ENCODE measurements at regions not wholly inside any gene's neighbourhood (a gene's known extent, or its start where the extent isn't known, plus 50 kb on each side); places are given as distances from the start of the nearest gene placed in this dataset.

DNA sequence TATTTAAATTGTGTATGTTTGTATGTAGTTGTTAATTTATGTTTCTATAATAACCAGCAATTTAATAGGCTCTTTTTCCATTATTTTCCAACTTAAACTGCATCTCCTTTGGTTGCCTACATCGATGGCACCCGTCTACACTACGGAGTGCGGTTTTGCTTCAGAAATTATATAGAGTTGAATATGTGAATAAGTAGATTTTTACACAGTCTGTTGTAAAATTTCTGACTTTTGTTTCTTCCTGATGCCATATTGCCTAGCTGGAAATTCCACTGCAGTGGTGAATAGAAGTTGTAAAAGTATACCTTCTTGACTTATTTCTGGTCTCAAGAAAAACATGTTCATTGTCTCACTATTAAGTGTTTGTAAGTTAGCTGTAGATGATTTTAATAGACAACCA lies 404.1 kb upstream of the EPHA7 start:
- Histone ChIP-seq H3K4me3 (no peak overlapping the region), H3K27me3 (no peaks in the 10 kb centered on the region), H3K4me1 (no peaks in the 10 kb centered on the region), H3K9me3 (peaks cover 0 to 5% (median 0%) of the 10 kb centered on the region in 12 donors), H3K27ac (no peak overlapping the region), H3K36me3 (no peaks in the 10 kb centered on the region)
- ATAC-seq = no peak
- no peak for DNase-seq
- 91 to 97% (median 94%) methylated on average over 4 of the region's 4 CpGs for WGBS, 4 donors
- intact Hi-C loops (cut with DNase I) = no loop called here
- TF ChIP-seq POLR2A (IDR thresholded peaks at IDR 0.05) = no peak
- TF ChIP-seq CTCF (IDR thresholded peaks at IDR 0.05) = no peak

- intact Hi-C loops (cut with DNase I) = no loop called here
- H3K4me3 ChIP-seq = no peak overlapping the region
- peaks cover 0 to 5% (median 0%) of the 10 kb centered on the region in 12 donors for H3K9me3 ChIP-seq
- 87 to 93% (median 91%) methylated on average over 4 of the region's 4 CpGs for WGBS, 4 donors
- H3K4me1 ChIP-seq = no peaks in the 10 kb centered on the region
- ATAC-seq (no peak), DNase-seq (no peak)
- H3K36me3 ChIP-seq = no peaks in the 10 kb centered on the region
- no peak overlapping the region for H3K27ac ChIP-seq
- H3K27me3 ChIP-seq = no peaks in the 10 kb centered on the region
- TF ChIP-seq POLR2A (IDR thresholded peaks at IDR 0.05) (no peak), CTCF (IDR thresholded peaks at IDR 0.05) (no peak)
Measured at GRCh38 chr6:93822434-93823265, 403.3 kb upstream of the EPHA7 start.

DNA sequence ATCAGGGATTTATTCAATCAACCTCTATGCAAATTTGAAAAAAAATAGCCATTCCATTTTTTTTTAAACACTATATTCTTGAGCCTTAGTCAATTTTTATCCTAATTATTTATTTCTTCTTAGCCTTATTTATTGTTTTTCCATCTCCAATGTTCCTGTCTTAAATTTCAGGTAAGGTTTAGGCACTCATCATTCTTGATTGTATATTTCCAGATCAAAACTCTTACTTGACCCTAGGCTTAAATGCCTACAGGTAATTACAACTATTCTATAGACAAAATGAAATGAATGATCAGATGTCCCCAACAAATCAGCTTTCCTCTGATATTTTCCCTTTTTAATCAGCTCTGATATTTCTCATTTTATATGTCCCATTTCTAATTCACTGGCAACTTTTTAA lies 402.6 kb upstream of the EPHA7 start:
- intact Hi-C loops (cut with DNase I) = no loop called here
- H3K36me3 ChIP-seq = no peaks in the 10 kb centered on the region
- no peak overlapping the region for H3K27ac ChIP-seq
- no peaks in the 10 kb centered on the region for H3K4me1 ChIP-seq
- H3K27me3 ChIP-seq = no peaks in the 10 kb centered on the region
- TF ChIP-seq POLR2A (IDR thresholded peaks at IDR 0.05) (no peak), CTCF (IDR thresholded peaks at IDR 0.05) (no peak)
- DNase-seq (no peak), ATAC-seq (no peak)
- no peak overlapping the region for H3K4me3 ChIP-seq
- H3K9me3 ChIP-seq = peaks cover 0 to 5% (median 0%) of the 10 kb centered on the region in 12 donors

GRCh38 chr6:93820465-93821082 lies 401.2 kb upstream of the EPHA7 start:
- DNase-seq = no peak
- Histone ChIP-seq H3K27me3 (no peaks in the 10 kb centered on the region), H3K36me3 (no peaks in the 10 kb centered on the region), H3K4me1 (no peaks in the 10 kb centered on the region), H3K9me3 (no peaks in the 10 kb centered on the region), H3K4me3 (no peak overlapping the region), H3K27ac (no peak overlapping the region)
- TF ChIP-seq CTCF (IDR thresholded peaks at IDR 0.05) (no peak), POLR2A (IDR thresholded peaks at IDR 0.05) (no peak)
- 48 to 70% (median 59%) methylated on average over 1 of the region's 1 CpG for WGBS, 4 donors
- no peak for ATAC-seq
- intact Hi-C loops (cut with DNase I) = no loop called here

Measured in heart left ventricle (tissue), 16 donors.